Mucosa of gallbladder (tissue), 1 donor: ENCODE measurements at regions not wholly inside any gene's neighbourhood (a gene's known extent, or its start where the extent isn't known, plus 50 kb on each side); places are given as distances from the start of the nearest gene placed in this dataset.
"Not testable (repeated sequence)": the region's sequence is repeated elsewhere in the genome, so short reads cannot be mapped to it uniquely, and the experiment has no call there.

Source experiments
- DNase-seq: peaks from one replicate; pipeline ENCODE4 v3.0.0-alpha.2; 2020; ENCODE audit warnings: low spot score
- donor health status: DM: no; HTN: no; CAD: no.

GRCh38 chr5:148880197-148880596 is 53.8 kb downstream of the ADRB2 start:
- DNase-seq: no peak

GRCh38 chr5:148880696-148881095 is 54.3 kb downstream of the ADRB2 start:
- no peak for DNase-seq

- no peak for DNase-seq
Observed at GRCh38 chr5:148882332-148882731, 55.9 kb downstream of the ADRB2 start.

- no peak for DNase-seq
Observed at GRCh38 chr5:148884339-148885020, 58.1 kb downstream of the ADRB2 start.

GRCh38 chr5:148887123-148887881 is 60.9 kb downstream of the ADRB2 start:
- no peak for DNase-seq

- DNase-seq: not testable (repeated sequence)
Observed at GRCh38 chr5:148889936-148890335, 63.5 kb downstream of the ADRB2 start.

GRCh38 chr5:148895441-148895840 is 69.0 kb downstream of the ADRB2 start:
- DNase-seq: not testable (repeated sequence)

- DNase-seq: no peak
Observed at GRCh38 chr5:148897842-148898241, 71.4 kb downstream of the ADRB2 start.

- DNase-seq: no peak
Observed at GRCh38 chr5:148898413-148899075, 72.1 kb downstream of the ADRB2 start.

- no peak for DNase-seq
Observed at GRCh38 chr5:148899993-148900392, 73.6 kb downstream of the ADRB2 start.

GRCh38 chr5:148902478-148902877 is 76.1 kb downstream of the ADRB2 start:
- DNase-seq: no peak

- DNase-seq: no peak
Observed at GRCh38 chr5:148903587-148903986, 77.2 kb downstream of the ADRB2 start.

GRCh38 chr5:148904440-148904839 is 78.0 kb downstream of the ADRB2 start:
- DNase-seq: no peak

- DNase-seq: no peak
Observed at GRCh38 chr5:148905541-148905940, 79.1 kb downstream of the ADRB2 start.

GRCh38 chr5:148906968-148907367 is 80.6 kb downstream of the ADRB2 start:
- no peak for DNase-seq

- DNase-seq: no peak
Observed at GRCh38 chr5:148909040-148909439, 82.6 kb downstream of the ADRB2 start.

- DNase-seq: no peak
Observed at GRCh38 chr5:148909766-148910165, 83.4 kb downstream of the ADRB2 start.

GRCh38 chr5:148910216-148910615 is 83.8 kb downstream of the ADRB2 start:
- no peak for DNase-seq

- DNase-seq: peak; percentile 21
Observed at GRCh38 chr5:148910686-148911361, 84.4 kb downstream of the ADRB2 start.

- no peak for DNase-seq
Observed at GRCh38 chr5:148911386-148911785, 85.0 kb downstream of the ADRB2 start.

GRCh38 chr5:148912146-148912545 is 85.7 kb downstream of the ADRB2 start:
- no peak for DNase-seq

- DNase-seq: no peak
Observed at GRCh38 chr5:148912714-148913398, 86.4 kb downstream of the ADRB2 start.
